Hepatic stellate cell (primary cell): ENCODE measurements at regions not wholly inside any gene's neighbourhood (a gene's known extent, or its start where the extent isn't known, plus 50 kb on each side); places are given as distances from the start of the nearest gene placed in this dataset.
"Not testable (repeated sequence)": the region's sequence is repeated elsewhere in the genome, so short reads cannot be mapped to it uniquely, and the experiment has no call there.

Source experiments
- DNase-seq: peaks from one replicate; pipeline ENCODE4 v3.0.0; 2011; ENCODE audit warnings: low spot score

DNA sequence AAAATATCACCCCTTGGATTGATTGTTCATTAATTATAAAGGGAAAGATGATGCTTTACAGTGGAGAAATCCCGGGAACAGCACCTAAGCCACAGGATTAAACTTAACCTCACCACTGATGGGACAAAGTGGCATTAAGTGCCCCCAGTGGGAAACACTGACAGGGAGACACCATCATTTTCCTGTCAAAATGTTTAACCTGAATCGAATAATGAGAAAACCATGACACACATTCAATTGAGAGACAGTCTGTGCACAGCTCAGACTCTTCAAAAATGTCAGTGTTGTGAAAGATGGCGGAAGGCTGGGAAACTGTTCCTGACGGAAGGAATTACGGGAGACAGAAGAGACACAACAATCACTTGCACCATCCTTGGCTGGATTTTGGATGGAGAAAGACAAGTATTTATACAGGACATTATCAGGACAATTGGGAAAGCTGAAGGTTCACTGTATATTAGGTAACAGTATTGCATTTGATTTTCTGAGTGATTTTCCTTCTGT, 111.8 kb upstream of the ASB18 start:
- no peak for DNase-seq

DNA sequence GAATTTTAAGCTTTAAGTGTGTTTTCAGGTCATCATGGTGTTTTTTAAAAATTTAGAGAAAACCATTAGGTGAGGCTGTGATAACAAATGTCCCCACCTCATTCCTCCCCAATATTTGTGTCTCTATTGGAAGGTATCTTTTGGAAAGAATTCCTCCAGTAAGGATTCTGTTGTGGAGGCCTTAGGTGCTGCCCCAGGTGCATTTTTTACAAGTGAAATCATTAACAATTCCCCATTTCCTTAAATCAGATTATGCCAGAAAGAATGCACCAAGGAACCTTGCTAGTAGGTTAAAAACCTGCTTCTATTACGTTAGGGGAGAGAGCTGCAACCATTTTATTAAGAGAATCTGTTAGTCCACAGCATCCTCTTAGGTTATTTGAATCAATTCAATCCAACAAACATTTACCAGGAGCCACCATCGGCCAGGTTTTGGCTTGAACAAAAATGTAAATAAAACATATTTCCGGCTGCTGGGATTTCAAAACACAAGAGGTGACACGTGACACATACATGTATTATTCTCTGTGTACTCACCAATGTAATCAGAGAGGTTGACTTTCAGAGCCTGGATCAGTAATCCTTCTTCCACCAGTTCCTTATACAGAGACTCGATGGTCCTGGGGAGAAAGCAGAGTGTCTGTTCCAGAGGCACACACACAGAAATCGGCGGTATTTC, 112.5 kb upstream of the ASB18 start:
- no peak for DNase-seq

DNA sequence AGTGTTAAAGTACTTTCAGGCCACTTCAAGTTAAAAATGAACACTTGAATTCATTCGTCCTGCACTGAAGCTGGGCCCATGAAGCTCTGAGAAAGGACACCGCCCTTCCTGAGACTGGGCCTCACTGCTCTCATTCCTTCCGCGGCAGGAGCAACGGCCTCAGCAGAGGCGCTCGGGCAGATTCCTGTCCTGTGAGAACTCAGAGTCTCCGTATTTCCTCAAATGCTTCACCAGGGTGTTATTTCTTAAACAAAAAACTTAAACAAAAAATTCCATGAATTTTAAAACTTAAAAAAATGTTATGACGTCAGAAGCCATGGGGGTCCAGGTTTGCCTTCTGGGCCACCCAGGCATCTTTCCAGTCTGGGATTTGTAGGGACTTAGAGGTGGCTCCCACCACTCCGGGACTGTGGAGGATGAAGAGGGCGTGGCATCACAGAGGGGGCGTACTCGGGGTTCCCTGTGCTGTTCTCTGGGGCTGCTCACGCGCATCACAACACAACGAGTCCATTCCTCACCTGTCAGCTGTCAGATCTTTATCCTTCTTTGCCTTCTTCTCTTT, 115.9 kb upstream of the ASB18 start:
- DNase-seq, result no peak

DNA sequence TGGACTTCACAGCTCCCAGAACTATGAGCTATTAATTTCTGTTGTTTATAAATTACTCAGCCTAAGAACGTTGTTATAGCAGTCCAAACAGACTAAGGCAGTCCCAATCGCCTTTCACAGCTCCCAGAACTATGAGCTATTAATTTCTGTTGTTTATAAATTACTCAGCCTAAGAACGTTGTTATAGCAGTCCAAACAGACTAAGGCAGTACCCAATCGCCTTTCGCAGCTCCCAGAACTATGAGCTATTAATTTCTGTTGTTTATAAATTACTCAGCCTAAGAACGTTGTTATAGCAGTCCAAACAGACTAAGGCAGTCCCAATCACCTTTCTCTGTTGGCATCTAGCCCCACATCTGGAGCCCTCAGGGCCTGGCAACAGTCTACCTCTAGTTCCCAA, 117.0 kb upstream of the ASB18 start:
- DNase-seq, result not testable (repeated sequence)

DNA sequence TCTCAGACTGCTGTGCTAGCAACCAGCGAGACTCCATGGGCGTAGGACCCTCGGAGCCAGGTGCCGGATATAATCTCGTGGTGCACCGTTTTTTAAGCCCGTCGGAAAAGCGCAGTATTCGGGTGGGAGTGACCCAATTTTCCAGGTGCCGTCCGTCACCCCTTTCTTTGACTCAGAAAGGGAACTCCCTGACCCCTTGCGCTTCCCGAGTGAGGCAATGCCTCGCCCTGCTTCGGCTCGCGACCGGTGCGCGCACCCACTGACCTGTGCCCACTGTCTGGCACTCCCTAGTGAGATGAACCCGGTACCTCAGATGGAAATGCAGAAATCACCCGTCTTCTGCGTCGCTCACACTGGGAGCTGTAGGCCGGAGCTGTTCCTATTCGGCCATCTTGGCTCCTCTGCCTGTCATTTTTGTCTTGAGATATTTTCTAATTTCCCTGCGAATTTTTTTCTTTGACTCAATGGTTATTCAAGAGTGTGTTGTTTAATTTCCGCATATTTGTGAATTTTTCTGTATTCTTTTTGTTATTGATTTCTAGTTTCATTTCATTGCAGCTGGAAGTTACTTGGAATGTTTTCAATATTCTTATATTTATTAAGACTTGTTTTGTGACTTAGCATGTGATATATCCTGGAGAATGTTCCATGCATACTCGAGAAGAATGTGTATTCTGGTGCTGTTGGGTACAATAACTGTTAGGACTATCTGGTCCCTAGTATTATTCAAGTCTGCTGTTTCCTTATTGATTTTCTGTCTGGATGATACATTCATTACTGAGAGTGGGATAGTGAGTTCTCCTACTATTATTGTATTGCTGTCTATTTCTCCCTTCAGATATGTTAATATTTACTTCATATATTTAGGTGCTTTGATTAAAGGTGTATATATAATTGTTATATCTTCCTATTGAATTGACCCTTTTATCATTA, 125.3 kb upstream of the ASB18 start:
- not testable (repeated sequence) for DNase-seq

DNA sequence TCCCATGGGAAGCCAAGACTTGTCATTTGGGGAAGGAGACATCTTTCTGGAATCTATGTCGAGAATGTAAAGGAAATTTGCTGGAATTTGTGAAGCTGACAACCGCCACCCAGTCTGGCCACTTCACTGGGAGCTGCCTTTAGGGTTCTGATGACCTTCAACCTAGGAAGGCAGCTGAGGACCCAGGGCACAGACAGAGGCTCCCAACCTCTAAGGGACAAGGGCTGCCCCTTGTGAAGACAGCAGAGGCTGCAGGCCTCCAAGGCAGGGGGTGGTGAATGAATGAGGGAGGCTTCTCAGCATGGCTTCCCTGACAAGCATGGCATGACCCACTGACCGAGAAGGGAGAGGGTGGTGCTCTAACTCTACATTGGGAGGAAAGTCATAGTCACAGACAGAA, 128.9 kb upstream of the ASB18 start:
- no peak for DNase-seq

DNA sequence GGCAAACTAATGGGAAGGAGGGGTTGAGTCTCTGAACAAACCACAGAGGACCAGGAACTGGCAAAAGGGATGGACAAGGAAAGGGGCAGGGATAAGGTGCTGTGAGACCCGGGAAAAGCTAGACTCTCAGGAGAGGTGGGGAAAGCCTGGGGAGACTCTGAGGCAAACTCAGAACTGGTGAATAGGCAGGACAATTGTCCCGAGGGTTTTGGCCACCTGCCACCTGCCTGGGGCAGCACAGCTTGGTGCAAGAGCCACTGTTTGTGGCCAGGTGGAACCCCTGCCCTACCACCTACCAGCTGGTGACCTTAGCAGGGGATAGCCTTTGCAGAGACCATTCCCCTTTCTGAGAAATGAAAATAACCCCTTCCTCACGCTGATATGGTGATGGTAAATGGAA, 129.4 kb upstream of the ASB18 start:
- DNase-seq, result no peak

DNA sequence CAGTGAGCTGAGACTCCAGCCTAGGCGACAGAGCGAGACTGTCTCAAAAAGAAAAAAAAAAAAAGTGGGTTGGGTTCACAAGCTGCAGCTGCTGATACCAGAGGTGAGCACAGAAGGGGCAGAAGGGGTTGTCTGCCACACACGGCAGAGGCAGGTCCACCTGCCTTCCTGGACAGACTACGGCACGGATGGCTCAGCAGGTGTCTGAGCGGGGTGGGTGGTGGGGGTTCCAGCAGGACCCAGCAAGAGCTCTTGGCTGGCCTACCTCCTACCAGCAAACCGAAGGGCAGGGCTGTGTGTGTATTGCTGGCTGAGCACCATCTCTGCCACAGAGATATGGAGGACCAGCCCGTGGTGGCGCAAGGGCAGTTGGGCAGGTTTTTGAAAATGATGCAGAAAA, 130.4 kb upstream of the ASB18 start:
- DNase-seq, result no peak

DNA sequence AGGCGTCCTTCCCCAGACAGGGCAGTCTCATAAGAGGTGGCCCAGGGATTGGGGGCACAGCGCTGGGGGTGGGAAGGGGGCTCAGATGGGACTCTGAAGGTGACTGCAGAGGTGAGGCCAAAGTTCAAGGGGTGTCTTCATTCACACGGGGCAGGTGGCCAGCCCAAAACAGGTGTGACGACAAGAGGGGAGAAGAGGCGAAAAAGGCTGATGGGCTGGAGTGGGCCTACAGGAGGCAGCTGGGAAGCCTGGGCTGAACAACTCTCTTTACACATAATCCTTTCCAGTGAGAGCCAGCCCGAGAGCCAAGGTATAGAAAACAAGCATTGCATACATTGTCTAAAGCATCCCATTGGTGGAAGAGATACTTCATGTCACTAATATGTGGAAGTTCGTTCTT, 130.9 kb upstream of the ASB18 start:
- DNase-seq, result no peak

DNA sequence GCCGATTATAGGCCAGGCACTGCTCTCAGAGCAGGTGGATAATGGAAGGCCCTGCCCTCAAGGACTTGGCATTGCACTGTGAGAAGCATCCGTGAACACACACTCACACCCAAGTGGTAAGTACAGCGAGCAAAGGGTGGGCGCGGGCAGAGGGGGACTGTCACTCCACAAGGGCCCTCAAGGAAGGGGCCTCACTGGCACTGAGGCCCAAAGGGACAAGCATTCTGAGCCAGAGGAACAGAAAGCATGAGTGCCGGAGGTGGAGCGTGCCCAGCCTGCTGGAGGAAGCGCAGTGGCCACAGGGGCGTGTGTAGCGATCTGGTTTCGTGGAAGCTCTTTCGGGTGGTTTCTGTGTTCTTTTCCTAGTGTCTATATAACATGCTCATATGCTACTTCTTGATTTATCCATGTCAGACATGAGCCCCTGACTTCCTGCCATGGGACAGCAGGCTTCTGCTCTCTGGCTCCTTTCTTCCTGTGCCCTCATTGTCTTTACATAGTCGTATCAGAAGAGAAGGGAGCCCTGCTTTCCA, 132.7 kb upstream of the ASB18 start:
- DNase-seq, result no peak

DNA sequence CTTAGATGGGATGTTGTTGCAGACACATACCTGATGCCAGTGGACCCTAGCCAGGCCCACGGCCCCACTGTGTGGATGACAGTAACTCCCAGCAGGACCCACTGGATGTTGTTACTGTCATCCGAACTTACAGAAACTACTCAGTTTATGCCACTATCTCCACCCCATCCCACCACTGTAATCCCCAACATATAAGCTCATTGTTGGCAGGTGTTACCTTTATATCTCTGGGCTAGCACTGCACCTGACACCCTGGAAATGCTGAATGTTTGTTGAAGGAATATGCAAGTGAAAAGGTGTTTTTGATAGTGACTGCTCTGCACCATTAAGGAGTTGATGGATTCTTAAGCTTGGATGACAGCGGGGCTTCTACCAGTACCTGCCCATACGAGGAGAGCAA, 133.5 kb upstream of the ASB18 start:
- no peak for DNase-seq

DNA sequence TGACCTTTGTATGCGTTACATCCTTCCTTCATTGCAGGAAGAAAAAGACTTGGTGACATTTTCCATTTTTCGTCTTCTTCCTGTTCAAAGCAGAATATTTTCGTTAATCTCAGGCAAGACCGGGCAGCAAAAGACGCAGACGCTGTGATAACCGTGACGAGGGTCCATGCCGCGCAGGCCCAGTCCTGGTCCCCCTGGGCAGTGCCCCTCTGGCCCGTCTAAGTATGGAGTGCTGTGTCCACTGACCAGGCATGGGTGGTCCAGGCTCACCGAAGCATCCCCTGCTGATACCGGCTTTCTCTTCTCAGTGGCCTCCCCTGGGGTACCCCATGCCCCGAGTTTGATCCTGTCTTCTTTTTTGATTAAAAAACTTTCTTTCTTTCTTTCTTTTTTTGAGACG, 135.2 kb upstream of the ASB18 start:
- no peak for DNase-seq

DNA sequence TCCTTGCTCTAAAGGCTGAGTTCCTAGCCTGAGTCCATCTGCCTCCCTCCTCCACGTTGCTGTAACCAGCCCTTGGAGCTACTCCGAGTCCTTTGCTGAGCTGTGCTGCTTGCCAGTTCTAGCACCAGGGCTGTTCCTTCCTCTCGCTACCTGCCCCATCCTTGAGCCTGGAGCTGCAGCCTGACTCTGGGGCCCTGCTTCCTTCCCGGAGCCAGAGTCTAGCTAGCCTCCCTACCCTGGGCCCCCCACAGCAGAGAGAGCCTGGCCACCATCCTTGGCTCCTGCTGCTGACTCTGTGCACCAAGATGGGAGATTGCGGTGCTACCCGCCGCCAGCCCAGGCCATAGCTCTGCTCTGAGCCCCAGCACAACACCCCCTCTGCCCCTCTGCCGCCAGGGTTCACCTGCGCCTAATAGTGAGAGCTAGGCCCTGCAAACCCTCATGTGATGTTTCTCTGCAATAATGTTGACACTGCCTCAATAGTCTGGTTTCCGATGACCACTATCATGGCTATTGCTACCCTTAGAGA, 135.9 kb upstream of the ASB18 start:
- DNase-seq, result no peak

DNA sequence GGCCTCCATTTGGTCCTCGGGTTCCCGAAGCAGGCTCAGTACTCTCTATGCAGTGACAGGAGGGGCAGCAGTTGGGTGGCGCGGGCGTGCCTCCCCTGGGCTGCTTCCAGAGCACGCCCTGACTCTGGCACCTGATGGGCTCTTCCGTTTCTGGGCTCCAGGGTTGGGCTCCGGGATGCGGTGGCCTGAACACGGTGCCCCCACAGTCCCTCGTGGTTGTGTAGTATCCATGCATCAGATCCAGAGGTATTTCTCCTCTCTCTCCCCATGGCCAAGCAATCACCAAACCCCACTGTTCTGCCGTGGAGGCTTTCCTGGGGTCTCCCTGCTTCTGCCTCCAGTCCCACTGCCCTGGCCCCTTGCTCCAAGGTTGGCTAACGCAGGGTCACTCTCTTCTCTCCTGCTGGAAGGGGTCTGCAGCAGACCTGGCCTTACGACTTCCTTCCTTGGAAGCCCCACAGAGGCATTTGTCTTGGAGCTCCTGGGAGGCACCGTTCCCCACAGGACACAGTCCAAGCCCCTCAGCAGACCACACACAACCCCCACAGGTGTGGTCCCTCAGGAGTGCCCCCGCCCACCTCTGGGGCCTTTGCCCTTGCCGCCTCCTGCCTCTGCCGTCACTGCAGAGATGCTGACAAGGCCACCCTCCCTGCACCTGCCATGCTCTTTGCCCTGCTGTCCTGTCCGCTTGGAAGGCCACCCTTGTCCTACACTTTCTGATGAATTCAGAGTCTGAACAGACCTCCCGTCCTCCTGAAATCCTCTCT, 136.6 kb upstream of the ASB18 start:
- no peak for DNase-seq

DNA sequence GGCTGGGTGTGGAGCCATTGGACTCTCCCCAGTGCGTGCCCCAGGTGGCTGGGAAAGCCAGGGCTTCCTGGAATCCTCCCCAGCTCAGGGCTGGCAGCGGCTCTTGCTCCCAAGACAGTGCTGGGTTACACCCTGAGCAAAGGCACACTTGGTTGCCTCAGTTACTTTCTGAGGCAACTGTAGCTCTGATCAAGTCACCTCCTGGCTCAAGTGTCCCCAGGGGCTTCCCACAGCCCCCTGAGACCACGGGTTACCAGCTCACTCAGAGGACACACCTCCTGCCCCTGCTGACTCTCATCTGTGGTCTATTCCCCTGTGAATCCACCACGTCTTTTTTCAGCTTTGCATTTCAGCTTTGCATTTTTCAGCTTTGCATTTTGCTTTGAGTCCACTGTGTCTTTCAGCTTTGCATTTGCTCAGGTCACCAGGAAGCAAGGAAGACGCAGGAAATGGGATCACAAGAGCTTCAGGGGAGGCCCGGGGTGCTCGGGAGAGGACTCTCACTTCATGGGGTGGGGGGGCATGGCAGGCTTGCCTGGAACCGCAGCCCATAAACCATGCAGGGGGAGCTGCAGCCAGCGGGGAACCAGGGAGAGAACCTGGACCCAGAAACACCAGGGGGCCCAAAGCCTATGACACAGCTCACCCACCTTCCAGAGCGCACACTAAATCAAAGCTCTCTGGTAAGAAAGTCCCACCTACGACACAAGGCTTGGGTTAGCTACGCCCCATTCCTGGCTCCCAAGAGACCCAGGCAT, 138.0 kb upstream of the ASB18 start:
- no peak for DNase-seq

DNA sequence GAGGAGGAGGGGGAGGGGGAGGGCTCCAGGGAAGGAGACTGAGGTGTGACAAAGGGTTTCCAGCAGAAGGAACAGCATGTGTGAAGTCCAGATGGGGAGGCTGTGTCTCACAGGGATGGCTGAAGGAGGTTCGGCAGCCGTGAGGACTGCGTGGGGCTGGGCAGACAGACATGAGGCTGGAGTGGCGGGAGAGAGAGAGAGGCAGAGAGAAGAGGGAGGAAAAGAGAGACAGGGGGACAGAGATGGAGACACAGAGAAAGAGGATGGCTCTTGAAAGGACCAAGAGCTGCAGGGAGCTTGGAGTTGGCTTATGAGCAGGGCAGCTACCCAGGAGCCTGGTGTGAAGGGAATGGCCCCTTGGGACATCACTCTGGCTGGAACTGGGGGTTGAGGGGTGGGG, 138.9 kb upstream of the ASB18 start:
- no peak for DNase-seq

DNA sequence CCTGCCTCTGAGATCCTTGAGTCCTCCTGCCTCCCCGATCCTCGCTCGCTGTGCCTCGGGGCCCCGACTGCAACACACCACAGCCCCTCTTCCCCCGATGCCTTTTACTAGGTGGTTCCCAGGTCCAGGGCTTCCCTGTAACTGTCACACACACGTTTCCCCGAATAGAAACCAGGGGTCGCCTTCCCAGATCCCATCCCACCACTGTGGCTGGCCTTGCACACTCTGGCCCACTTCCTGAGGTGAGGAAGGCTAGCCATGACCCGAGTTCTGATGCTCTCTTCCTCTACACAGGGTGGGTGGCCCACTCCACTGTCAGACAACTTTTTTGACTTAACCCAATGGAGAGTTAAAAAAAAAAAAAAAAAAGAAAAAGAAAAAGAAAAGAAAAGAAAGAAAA, 139.6 kb upstream of the ASB18 start:
- no peak for DNase-seq

DNA sequence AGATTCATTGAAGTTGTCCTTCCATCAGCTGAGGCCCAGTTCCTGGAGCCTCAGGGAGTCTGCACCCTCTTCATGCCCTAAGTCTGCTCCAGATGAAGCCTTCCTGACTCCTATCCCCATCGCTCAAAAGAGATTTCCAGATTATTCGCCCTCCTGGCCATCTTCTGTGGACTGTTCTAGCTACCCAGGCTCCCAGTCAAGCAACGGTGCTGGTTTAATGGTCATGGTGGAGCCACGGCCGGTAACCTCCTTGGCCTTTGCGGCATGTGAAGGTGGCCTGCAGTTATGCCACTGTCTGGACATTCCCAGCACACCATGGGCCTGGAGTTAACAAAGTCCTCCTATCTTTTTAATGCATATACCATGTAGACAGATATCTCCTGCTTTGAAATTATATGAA, 140.1 kb upstream of the ASB18 start:
- no peak for DNase-seq

DNA sequence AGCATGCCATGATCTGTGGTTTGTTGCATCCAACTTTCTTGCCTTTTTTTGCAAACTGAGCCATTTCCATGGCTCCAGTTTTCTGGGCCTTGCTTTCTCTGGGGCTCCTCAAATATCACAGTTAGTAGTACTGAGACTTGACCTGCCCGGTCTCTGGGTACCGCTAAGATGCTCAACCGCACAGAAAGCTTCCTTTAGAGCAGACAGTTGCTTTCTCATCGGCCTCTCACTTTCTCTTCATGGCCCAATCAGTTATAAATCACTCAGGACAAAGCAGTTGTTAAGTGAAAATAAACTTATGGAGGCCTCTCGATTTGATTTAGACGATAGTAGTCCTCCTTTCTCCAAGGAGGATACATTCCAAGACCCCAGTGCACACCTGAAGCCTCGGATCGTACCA, 141.2 kb upstream of the ASB18 start:
- DNase-seq, result no peak

DNA sequence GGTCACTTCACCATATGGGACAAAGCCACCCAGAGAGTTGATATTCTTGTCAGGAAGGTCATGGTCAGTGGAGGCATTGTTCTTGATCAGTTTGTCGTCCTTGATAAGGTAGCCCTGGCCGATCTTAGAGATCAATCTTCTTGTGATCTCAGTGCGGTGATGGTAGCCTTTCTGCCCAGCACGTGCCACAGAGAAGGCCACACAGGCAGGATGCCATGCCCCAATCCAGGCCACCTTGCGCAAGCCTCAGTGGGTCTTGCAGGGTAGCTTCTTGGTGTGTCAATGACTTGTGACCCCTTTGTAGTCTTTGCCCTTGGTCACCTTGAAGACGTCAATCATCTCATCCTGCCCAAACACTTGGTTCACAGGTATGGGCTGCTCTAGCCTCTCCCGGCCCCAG, 143.9 kb upstream of the ASB18 start:
- no peak for DNase-seq

DNA sequence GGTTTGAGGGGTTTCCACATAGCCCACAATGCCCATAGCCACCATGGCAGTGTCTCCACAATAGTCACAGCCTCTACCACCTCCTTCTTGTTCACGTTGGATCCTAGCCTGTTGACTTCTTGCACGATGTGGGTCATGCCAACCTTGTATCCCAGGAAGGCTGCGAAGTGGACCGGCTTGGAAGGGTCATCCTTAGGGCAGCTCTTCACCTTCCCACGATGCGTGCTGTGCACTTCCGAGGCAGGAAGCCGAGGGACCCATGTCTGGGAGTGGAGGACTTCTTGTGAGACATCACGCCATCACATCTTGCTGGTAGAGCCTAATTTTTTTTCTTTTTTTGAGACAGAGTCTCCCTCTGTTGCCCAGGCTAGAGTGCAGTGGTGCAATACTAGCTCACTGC, 144.6 kb upstream of the ASB18 start:
- DNase-seq, result no peak
